Activated CD8-positive, alpha-beta memory T cell treated with anti-CD3 and anti-CD28 coated beads, Interleukin-2, amount 10 ng/mL, durations not matched to agents 7 days and 5 days (primary cell): ENCODE measurements at regions not wholly inside any gene's neighbourhood (a gene's known extent, or its start where the extent isn't known, plus 50 kb on each side); places are given as distances from the start of the nearest gene placed in this dataset.

Experiments used
- ATAC-seq: fragments of 150-1000 bp; cut with Tn5 transposase; one replicate; pipeline ENCODE4 v1.10.0; 2021; ENCODE audit warnings: moderate library complexity
- CTCF ChIA-PET: fragments of 350-600 bp; sonication (Branson Sonifier 250); formaldehyde crosslinking; loops from one replicate; lab custom pipeline; 2021; ENCODE audit warnings: antibody characterized with exemption; lab: Charles Lee
- DNase-seq: peaks from one replicate; pipeline ENCODE4 v3.0.0-alpha.2; 2020
- H3K27ac Mint-ChIP-seq: one replicate; pipeline ENCODE4 v1.8.0; 2021; ENCODE audit warnings: mild to moderate bottlenecking, mixed read lengths
- H3K27me3 Mint-ChIP-seq: one replicate; pipeline ENCODE4 v1.8.0; 2021; ENCODE audit warnings: mixed read lengths
- H3K36me3 Mint-ChIP-seq: one replicate; pipeline ENCODE4 v1.8.0; 2021; ENCODE audit warnings: mild to moderate bottlenecking, mixed read lengths
- H3K4me1 Mint-ChIP-seq: one replicate; pipeline ENCODE4 v1.8.0; 2021; ENCODE audit warnings: mixed read lengths
- H3K4me3 Mint-ChIP-seq: one replicate; pipeline ENCODE4 v1.8.0; 2021; ENCODE audit warnings: mild to moderate bottlenecking, moderate library complexity, mixed read lengths
- H3K9me3 Mint-ChIP-seq: one replicate; pipeline ENCODE4 v1.8.0; 2022; ENCODE audit warnings: low read depth, mixed read lengths

DNA sequence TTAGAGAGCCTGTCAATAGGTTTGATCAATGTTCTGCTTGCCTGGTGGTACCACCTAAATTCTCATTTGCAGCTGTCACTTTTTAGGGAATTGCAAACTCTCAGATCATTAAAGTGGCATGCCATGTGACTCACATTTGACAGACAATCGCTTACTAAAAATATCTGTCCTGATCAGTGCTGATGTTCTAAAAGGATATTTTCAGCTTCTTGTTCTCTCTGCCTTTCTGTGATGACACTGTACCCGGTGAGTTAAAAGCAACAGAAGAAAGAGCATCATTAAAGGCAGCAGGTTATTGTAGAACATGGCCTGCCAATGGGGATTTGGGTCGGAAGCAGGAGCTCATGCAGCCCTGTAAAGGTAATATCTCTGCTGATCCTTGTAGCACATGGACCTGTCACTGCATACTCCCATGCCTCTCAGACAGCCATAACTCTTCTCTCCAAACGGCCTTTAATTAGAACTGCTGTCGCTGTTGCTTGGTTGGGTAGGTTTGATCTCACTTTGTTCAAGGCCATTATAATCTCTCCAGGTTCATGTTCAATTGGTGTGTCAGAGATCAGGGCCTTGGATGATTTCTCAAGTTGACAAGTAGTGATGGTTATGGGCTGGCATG lies 441.3 kb upstream of the DEPDC1 start:
- H3K9me3 Mint-ChIP-seq, result peaks cover 10% of the 10 kb centered on the region
- DNase-seq (no peak), ATAC-seq (no peak)
- H3K4me1 Mint-ChIP-seq, result no peaks in the 10 kb centered on the region
- CTCF ChIA-PET, result no interaction called here
- H3K27me3 Mint-ChIP-seq, result no peaks in the 10 kb centered on the region
- no peak overlapping the region for H3K4me3 Mint-ChIP-seq
- H3K27ac Mint-ChIP-seq, result no peak overlapping the region
- H3K36me3 Mint-ChIP-seq, result no peaks in the 10 kb centered on the region

DNA sequence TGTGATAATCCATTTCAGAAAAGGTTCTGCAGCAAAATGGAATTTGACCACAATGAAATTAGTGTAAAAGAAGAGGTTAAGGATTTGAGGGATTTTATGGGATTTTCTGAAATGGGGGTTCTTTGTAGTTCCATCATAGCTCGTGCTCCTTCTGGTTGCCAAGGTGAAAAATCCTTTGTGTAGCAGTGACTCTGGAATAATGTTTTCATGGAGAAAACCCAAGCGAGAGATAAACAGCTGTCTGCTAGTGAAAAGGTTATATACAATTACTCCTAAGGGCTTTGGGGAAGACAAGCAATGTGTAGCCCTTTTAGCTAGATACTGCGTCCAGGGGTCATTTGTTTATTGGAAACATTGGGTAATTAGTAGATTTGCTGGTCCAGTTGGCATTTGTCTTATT lies 453.2 kb upstream of the DEPDC1 start:
- no peaks in the 10 kb centered on the region for H3K36me3 Mint-ChIP-seq
- ATAC-seq (no peak), DNase-seq (no peak)
- no peaks in the 10 kb centered on the region for H3K4me1 Mint-ChIP-seq
- H3K4me3 Mint-ChIP-seq, result no peak overlapping the region
- no peak overlapping the region for H3K27ac Mint-ChIP-seq
- CTCF ChIA-PET, result no interaction called here
- no peaks in the 10 kb centered on the region for H3K27me3 Mint-ChIP-seq
- peaks cover 2% of the 10 kb centered on the region for H3K9me3 Mint-ChIP-seq

- Mint-ChIP-seq H3K4me3 (no peak overlapping the region), H3K9me3 (peaks cover 2% of the 10 kb centered on the region)
- ATAC-seq, result no peak
These were observed 456.4 kb upstream of the DEPDC1 start for GRCh38 chr1:68953311-68953710.

GRCh38 chr1:68954841-68955240 lies 458.0 kb upstream of the DEPDC1 start:
- no peaks in the 10 kb centered on the region for H3K36me3 Mint-ChIP-seq
- DNase-seq, result no peak
- CTCF ChIA-PET, result no interaction called here

More at GRCh38 chr1:68953311-68953710, 456.4 kb upstream of the DEPDC1 start:
- no peaks in the 10 kb centered on the region for H3K27me3 Mint-ChIP-seq
- no peak for DNase-seq
- no peak overlapping the region for H3K27ac Mint-ChIP-seq
- H3K4me1 Mint-ChIP-seq, result no peaks in the 10 kb centered on the region
- CTCF ChIA-PET, result no interaction called here
- H3K36me3 Mint-ChIP-seq, result no peaks in the 10 kb centered on the region

DNA sequence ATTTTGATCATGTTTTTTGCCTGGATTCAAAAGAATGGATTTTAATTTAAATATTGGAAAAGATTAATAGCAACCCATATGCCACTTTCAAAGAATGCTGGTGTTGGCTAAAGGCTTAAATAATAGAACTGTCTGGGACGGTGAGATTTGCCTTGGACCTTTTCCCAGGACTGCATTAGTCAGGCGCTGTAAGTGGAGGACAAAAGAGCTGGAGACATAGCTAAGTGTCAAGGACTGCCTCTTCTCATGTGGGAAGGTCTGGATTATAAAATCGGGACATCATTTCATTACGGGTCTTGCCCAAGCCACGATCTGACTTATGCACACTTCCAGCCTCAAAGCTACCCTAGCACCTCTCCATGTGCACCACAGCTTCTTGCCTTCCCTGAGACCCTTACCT lies 458.5 kb upstream of the DEPDC1 start:
- Mint-ChIP-seq H3K27me3 (no peaks in the 10 kb centered on the region), H3K4me3 (no peak overlapping the region), H3K36me3 (no peaks in the 10 kb centered on the region), H3K9me3 (peaks cover 2% of the 10 kb centered on the region), H3K27ac (no peak overlapping the region), H3K4me1 (no peaks in the 10 kb centered on the region)
- no peak for ATAC-seq
- DNase-seq, result no peak
- CTCF ChIA-PET, result no interaction called here

More at GRCh38 chr1:68954841-68955240, 458.0 kb upstream of the DEPDC1 start:
- no peak overlapping the region for H3K27ac Mint-ChIP-seq
- no peak overlapping the region for H3K4me3 Mint-ChIP-seq
- ATAC-seq, result no peak
- no peaks in the 10 kb centered on the region for H3K27me3 Mint-ChIP-seq
- H3K9me3 Mint-ChIP-seq, result peaks cover 2% of the 10 kb centered on the region
- H3K4me1 Mint-ChIP-seq, result no peaks in the 10 kb centered on the region

GRCh38 chr1:68958958-68959357 lies 462.1 kb upstream of the DEPDC1 start:
- ATAC-seq (no peak), DNase-seq (no peak)
- Mint-ChIP-seq H3K27me3 (no peaks in the 10 kb centered on the region), H3K4me3 (no peak overlapping the region), H3K27ac (no peak overlapping the region), H3K4me1 (no peaks in the 10 kb centered on the region), H3K36me3 (no peaks in the 10 kb centered on the region), H3K9me3 (peaks cover 2% of the 10 kb centered on the region)
- CTCF ChIA-PET, result no interaction called here

GRCh38 chr1:68959461-68960030 lies 462.7 kb upstream of the DEPDC1 start:
- Mint-ChIP-seq H3K27ac (no peak overlapping the region), H3K9me3 (peaks cover 2% of the 10 kb centered on the region), H3K27me3 (no peaks in the 10 kb centered on the region), H3K4me3 (no peak overlapping the region), H3K36me3 (no peaks in the 10 kb centered on the region), H3K4me1 (no peaks in the 10 kb centered on the region)
- CTCF ChIA-PET, result no interaction called here
- ATAC-seq, result no peak
- DNase-seq, result no peak

GRCh38 chr1:68961143-68961542 lies 464.3 kb upstream of the DEPDC1 start:
- Mint-ChIP-seq H3K4me1 (no peaks in the 10 kb centered on the region), H3K27me3 (no peaks in the 10 kb centered on the region), H3K36me3 (no peaks in the 10 kb centered on the region), H3K27ac (no peak overlapping the region), H3K9me3 (no peaks in the 10 kb centered on the region), H3K4me3 (no peak overlapping the region)
- DNase-seq (no peak), ATAC-seq (no peak)
- CTCF ChIA-PET, result no interaction called here

GRCh38 chr1:68963353-68963752 lies 466.5 kb upstream of the DEPDC1 start:
- Mint-ChIP-seq H3K4me1 (no peaks in the 10 kb centered on the region), H3K4me3 (no peak overlapping the region), H3K9me3 (no peaks in the 10 kb centered on the region), H3K27ac (no peak overlapping the region), H3K36me3 (no peaks in the 10 kb centered on the region), H3K27me3 (no peaks in the 10 kb centered on the region)
- ATAC-seq (no peak), DNase-seq (no peak)
- CTCF ChIA-PET, result no interaction called here

GRCh38 chr1:68969441-68969840 lies 472.6 kb upstream of the DEPDC1 start:
- H3K36me3 Mint-ChIP-seq, result no peaks in the 10 kb centered on the region
- peaks cover 4% of the 10 kb centered on the region for H3K9me3 Mint-ChIP-seq
- no peak overlapping the region for H3K27ac Mint-ChIP-seq
- no peaks in the 10 kb centered on the region for H3K27me3 Mint-ChIP-seq
- DNase-seq, result no peak
- H3K4me3 Mint-ChIP-seq, result no peak overlapping the region
- no peaks in the 10 kb centered on the region for H3K4me1 Mint-ChIP-seq
- CTCF ChIA-PET, result no interaction called here
- no peak for ATAC-seq

GRCh38 chr1:68970571-68970970 lies 473.7 kb upstream of the DEPDC1 start:
- H3K27me3 Mint-ChIP-seq, result no peaks in the 10 kb centered on the region
- H3K9me3 Mint-ChIP-seq, result peaks cover 4% of the 10 kb centered on the region
- H3K4me1 Mint-ChIP-seq, result no peaks in the 10 kb centered on the region
- no peaks in the 10 kb centered on the region for H3K36me3 Mint-ChIP-seq
- CTCF ChIA-PET, result no interaction called here
- no peak overlapping the region for H3K4me3 Mint-ChIP-seq
- no peak overlapping the region for H3K27ac Mint-ChIP-seq
- no peak for DNase-seq
- ATAC-seq, result no peak

GRCh38 chr1:68973459-68974244 lies 476.8 kb upstream of the DEPDC1 start:
- CTCF ChIA-PET, result no interaction called here
- no peak for ATAC-seq
- Mint-ChIP-seq H3K4me3 (no peak overlapping the region), H3K27me3 (no peaks in the 10 kb centered on the region), H3K36me3 (no peaks in the 10 kb centered on the region), H3K9me3 (peaks cover 4% of the 10 kb centered on the region), H3K27ac (no peak overlapping the region), H3K4me1 (no peaks in the 10 kb centered on the region)
- no peak for DNase-seq

GRCh38 chr1:68974447-68974846 lies 477.6 kb upstream of the DEPDC1 start:
- CTCF ChIA-PET, result no interaction called here
- H3K27me3 Mint-ChIP-seq, result no peaks in the 10 kb centered on the region

More at GRCh38 chr1:68974447-68974846, 477.6 kb upstream of the DEPDC1 start:
- Mint-ChIP-seq H3K4me1 (no peaks in the 10 kb centered on the region), H3K9me3 (peaks cover 4% of the 10 kb centered on the region), H3K36me3 (no peaks in the 10 kb centered on the region), H3K4me3 (no peak overlapping the region), H3K27ac (no peak overlapping the region)
- ATAC-seq, result no peak
- DNase-seq, result no peak
